ENCODE measurements at regions not wholly inside any gene's neighbourhood (a gene's known extent, or its start where the extent isn't known, plus 50 kb on each side); places are given as distances from the start of the nearest gene placed in this dataset.
A peak's percentile ranks its signal among the peaks of the same experiment; 100 is the strongest.

DNA sequence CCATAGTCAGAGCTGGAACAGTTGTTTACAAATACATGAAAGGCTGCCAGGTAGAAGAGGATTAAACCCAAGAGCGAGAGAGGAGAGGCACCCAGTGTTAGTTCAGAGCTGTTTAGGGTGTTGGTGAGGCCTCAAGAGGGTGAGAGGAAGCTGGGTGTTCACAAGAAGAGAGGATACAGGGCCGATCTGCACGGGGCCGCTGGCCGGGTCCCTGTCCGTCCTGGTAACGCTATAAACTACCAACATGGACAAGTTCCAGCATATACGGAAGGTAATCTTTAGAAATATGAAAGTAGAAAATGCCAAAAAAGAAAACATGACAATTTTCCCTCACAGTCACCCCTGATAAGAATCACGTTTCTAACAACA lies 109.7 kb downstream of the TMEM18 start:
- Histone ChIP-seq H3K4me1 (peaks cover 5 to 20% of the 10 kb centered on the region in 2 donors), H3K9me3 (no peaks in the 10 kb centered on the region), H3K36me3 (no peaks in the 10 kb centered on the region), H3K4me3 (replicated peaks in 1 of 3) (no peak overlapping the region), H3K27me3 (no peaks in the 10 kb centered on the region), H3K27ac (no peak overlapping the region)
- peak; percentile 45 for DNase-seq
- TF ChIP-seq, protein P1, sequence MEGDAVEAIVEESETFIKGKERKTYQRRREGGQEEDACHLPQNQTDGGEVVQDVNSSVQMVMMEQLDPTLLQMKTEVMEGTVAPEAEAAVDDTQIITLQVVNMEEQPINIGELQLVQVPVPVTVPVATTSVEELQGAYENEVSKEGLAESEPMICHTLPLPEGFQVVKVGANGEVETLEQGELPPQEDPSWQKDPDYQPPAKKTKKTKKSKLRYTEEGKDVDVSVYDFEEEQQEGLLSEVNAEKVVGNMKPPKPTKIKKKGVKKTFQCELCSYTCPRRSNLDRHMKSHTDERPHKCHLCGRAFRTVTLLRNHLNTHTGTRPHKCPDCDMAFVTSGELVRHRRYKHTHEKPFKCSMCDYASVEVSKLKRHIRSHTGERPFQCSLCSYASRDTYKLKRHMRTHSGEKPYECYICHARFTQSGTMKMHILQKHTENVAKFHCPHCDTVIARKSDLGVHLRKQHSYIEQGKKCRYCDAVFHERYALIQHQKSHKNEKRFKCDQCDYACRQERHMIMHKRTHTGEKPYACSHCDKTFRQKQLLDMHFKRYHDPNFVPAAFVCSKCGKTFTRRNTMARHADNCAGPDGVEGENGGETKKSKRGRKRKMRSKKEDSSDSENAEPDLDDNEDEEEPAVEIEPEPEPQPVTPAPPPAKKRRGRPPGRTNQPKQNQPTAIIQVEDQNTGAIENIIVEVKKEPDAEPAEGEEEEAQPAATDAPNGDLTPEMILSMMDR (IDR thresholded peaks at IDR 0.05), result no peak
- TF ChIP-seq POLR2A (IDR thresholded peaks at IDR 0.05), result no peak
- WGBS, 2 donors, result 41 to 45% methylated on average over 9 of the region's 9 CpGs
- intact Hi-C loops (cut with DNase I), result no loop called here

- Histone ChIP-seq H3K4me3 (replicated peaks in 1 of 3) (no peak overlapping the region), H3K4me1 (peaks cover 5 to 24% of the 10 kb centered on the region in 2 donors), H3K36me3 (no peaks in the 10 kb centered on the region), H3K9me3 (no peaks in the 10 kb centered on the region), H3K27me3 (no peaks in the 10 kb centered on the region), H3K27ac (peak overlapping the region in 1 of 3 donors; percentile 50)
- 58 to 61% methylated on average over 19 of the region's 19 CpGs for WGBS, 2 donors
- peak; percentile 51 to 58 for DNase-seq
- TF ChIP-seq, protein P1 (IDR thresholded peaks at IDR 0.05), result no peak
- no peak for TF ChIP-seq POLR2A (IDR thresholded peaks at IDR 0.05)
- intact Hi-C loops (cut with DNase I), result no loop called here
Observed at GRCh38 chr2:566379-567313, 110.6 kb downstream of the TMEM18 start.

- no peak for TF ChIP-seq POLR2A (IDR thresholded peaks at IDR 0.05)
- TF ChIP-seq, protein P1 (IDR thresholded peaks at IDR 0.05), result no peak
- intact Hi-C loops (cut with DNase I), result no loop called here
- WGBS, 2 donors, result 93 to 98% methylated on average over 19 of the region's 19 CpGs
- no peak overlapping the region for H3K4me3 ChIP-seq (replicated peaks in 1 of 3)
- no peak overlapping the region for H3K27ac ChIP-seq
- no peaks in the 10 kb centered on the region for H3K27me3 ChIP-seq
- DNase-seq, result no peak
- H3K4me1 ChIP-seq, result peaks cover 5 to 27% of the 10 kb centered on the region in 2 donors
- no peaks in the 10 kb centered on the region for H3K9me3 ChIP-seq
- H3K36me3 ChIP-seq, result no peaks in the 10 kb centered on the region
Observed at GRCh38 chr2:564471-565181, 112.6 kb downstream of the TMEM18 start.

GRCh38 chr2:563512-563911 lies 113.7 kb downstream of the TMEM18 start:
- H3K4me3 ChIP-seq (replicated peaks in 1 of 3), result no peak overlapping the region
- no peak for DNase-seq
- no peaks in the 10 kb centered on the region for H3K27me3 ChIP-seq
- peaks cover 5 to 27% of the 10 kb centered on the region in 2 donors for H3K4me1 ChIP-seq
- TF ChIP-seq POLR2A (IDR thresholded peaks at IDR 0.05), result no peak
- TF ChIP-seq, protein P1 (IDR thresholded peaks at IDR 0.05), result no peak
- no peaks in the 10 kb centered on the region for H3K36me3 ChIP-seq
- H3K27ac ChIP-seq, result no peak overlapping the region
- 76 to 84% methylated on average over 8 to 10 of the region's 10 CpGs for WGBS, 2 donors
- no peaks in the 10 kb centered on the region for H3K9me3 ChIP-seq
- intact Hi-C loops (cut with DNase I), result no loop called here

Measured in thyroid gland (tissue), 4 donors.